Gastrocnemius medialis (tissue), 4 donors: ENCODE measurements at regions not wholly inside any gene's neighbourhood (a gene's known extent, or its start where the extent isn't known, plus 50 kb on each side); places are given as distances from the start of the nearest gene placed in this dataset.

Source experiments
- ATAC-seq, 2 donors: fragments of 150-250 bp; one replicate each; pipeline ENCODE4 v1.9.1; 2016
- DNase-seq, 2 donors: peaks; one replicate each; pipeline ENCODE4 v3.0.0-alpha.2; 2019
- H3K27ac ChIP-seq, 4 donors: fragments of 200-600 bp; sonication (generic); 1 replicate in 1 of 4; 2 replicates in 3 of 4; pipeline ENCODE4 v1.5.1; 2016 to 2018; ENCODE audit warnings: mild to moderate bottlenecking in 2 of 4, moderate library complexity in 1 of 4
- H3K27me3 ChIP-seq, 3 donors: fragments of 200-600 bp; sonication (generic) in 2 of 3; 1 replicate in 1 of 3; 2 replicates in 2 of 3; pipeline versions ENCODE4 v1.5.1 to v1.6.0; 2016 to 2019; ENCODE audit warnings: mild to moderate bottlenecking in 1 of 3, moderate library complexity in 1 of 3
- H3K36me3 ChIP-seq, 2 donors: fragments of 200-600 bp; sonication (generic) in 1 of 2; one replicate each; pipeline ENCODE4 v1.5.1; 2017 to 2018
- H3K4me1 ChIP-seq, 2 donors: fragments of 200-600 bp; sonication (generic) in 1 of 2; one replicate each; pipeline ENCODE4 v1.5.1; 2016 to 2017; ENCODE audit warnings: mild to moderate bottlenecking in 2 of 2
- H3K4me3 ChIP-seq, 4 donors: fragments of 200-600 bp; sonication (generic) in 3 of 4; 1 replicate in 1 of 4; 2 replicates in 3 of 4; pipeline ENCODE4 v1.5.1; 2016 to 2019; ENCODE audit warnings: mild to moderate bottlenecking in 2 of 4
- H3K9me3 ChIP-seq, 3 donors: fragments of 200-600 bp; sonication (generic) in 2 of 3; 1 replicate in 1 of 3; 2 replicates in 2 of 3; pipeline ENCODE4 v1.5.1; 2016 to 2019
- POLR2A ChIP-seq, 2 donors: fragments of 450-650 bp; IDR thresholded peaks; one replicate each; pipeline ENCODE4 v1.6.1; 2017; ENCODE audit warnings: antibody characterized with exemption in 2 of 2, mild to moderate bottlenecking in 2 of 2, moderate library complexity in 2 of 2
- in situ Hi-C, 4 donors: fragments of 200-750 bp; cut with MboI; loops; one replicate each; pipeline versions ENCODE4 v1.15.0 to v1.8.0; 2017; ENCODE audit warnings: low sequenced_read_pairs in 4 of 4
- intact Hi-C: fragments of 100-400 bp; cut with DNase I; formaldehyde crosslinking; loops from one replicate; pipeline ENCODE4 v1.15.1; 2023; ENCODE audit warnings: low total_unique reads
- TF ChIP-seq, protein P1 (sequence below), 5 experiments: fragments of 450-650 bp in 3 of 5; fragments of 200-600 bp in 2 of 5; sonication (generic) in 2 of 5; IDR thresholded peaks in 4 of 5; conservative IDR thresholded peaks in 1 of 5; 1 replicate in 4 of 5; 2 replicates in 1 of 5; pipeline ENCODE4 v1.5.1; 2016 to 2019; ENCODE audit warnings: antibody characterized with exemption in 5 of 5, mild to moderate bottlenecking in 3 of 5, moderate library complexity in 3 of 5

DNA sequence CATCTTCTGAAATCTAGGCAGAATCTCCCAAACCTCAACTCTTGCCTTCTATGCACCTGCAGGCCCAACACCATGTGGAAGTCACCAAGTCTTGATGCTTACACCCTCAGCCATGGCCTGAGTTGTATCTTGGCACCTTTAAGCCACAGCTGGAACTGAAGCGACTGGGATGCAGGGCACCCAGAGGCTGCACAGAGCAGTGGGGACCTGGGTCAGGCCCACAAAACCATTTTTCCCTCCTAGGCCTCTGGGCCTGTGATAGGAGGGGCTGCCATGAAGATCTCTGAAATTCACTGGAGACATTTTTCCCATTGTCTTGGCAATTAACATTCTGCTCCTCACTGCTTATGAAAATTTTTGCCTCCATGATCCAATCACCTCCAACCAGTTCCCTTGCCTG, 1388.5 kb downstream of the ADGRL3 start:
- H3K36me3 ChIP-seq: no peaks in the 10 kb centered on the region
- no peak overlapping the region for H3K27ac ChIP-seq
- no peaks in the 10 kb centered on the region for H3K27me3 ChIP-seq
- in situ Hi-C loops: no loop called here
- no peaks in the 10 kb centered on the region for H3K4me1 ChIP-seq
- DNase-seq (no peak), ATAC-seq (no peak)
- H3K4me3 ChIP-seq: no peak overlapping the region
- no peak for TF ChIP-seq POLR2A (IDR thresholded peaks at IDR 0.05)
- TF ChIP-seq, protein P1, sequence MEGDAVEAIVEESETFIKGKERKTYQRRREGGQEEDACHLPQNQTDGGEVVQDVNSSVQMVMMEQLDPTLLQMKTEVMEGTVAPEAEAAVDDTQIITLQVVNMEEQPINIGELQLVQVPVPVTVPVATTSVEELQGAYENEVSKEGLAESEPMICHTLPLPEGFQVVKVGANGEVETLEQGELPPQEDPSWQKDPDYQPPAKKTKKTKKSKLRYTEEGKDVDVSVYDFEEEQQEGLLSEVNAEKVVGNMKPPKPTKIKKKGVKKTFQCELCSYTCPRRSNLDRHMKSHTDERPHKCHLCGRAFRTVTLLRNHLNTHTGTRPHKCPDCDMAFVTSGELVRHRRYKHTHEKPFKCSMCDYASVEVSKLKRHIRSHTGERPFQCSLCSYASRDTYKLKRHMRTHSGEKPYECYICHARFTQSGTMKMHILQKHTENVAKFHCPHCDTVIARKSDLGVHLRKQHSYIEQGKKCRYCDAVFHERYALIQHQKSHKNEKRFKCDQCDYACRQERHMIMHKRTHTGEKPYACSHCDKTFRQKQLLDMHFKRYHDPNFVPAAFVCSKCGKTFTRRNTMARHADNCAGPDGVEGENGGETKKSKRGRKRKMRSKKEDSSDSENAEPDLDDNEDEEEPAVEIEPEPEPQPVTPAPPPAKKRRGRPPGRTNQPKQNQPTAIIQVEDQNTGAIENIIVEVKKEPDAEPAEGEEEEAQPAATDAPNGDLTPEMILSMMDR (IDR thresholded peaks at IDR 0.05 in 4 of 5, conservative IDR thresholded peaks at IDR 0.05 in 1 of 5): no peak
- intact Hi-C loops: no loop called here
- H3K9me3 ChIP-seq: no peaks in the 10 kb centered on the region

DNA sequence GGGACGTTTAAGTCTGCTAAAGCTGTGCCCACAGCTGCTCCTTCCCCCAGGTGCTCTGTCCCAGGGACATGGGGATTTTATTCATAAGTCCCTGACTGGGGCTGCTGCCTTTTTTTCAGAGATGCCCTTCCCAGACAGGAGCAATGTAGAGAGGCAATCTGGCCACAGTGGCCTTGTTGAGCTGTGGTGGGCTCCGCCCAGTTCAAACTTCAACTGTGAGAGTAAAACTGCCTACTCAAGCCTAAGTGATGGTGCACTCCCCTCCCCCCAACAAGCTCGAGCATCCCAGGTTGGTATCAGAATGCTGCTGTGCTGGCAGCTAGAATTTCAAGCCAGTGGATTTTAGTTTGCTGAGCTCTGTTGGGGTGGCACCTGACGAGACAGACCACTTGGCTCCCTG, 1371.4 kb downstream of the ADGRL3 start:
- ATAC-seq: no peak
- Histone ChIP-seq H3K36me3 (no peaks in the 10 kb centered on the region), H3K4me3 (no peak overlapping the region), H3K9me3 (no peaks in the 10 kb centered on the region), H3K4me1 (no peaks in the 10 kb centered on the region), H3K27ac (no peak overlapping the region), H3K27me3 (no peaks in the 10 kb centered on the region)
- in situ Hi-C loops: no loop called here
- intact Hi-C loops: no loop called here
- TF ChIP-seq, protein P1 (IDR thresholded peaks at IDR 0.05 in 4 of 5, conservative IDR thresholded peaks at IDR 0.05 in 1 of 5): no peak
- TF ChIP-seq POLR2A (IDR thresholded peaks at IDR 0.05): no peak
- DNase-seq: no peak

DNA sequence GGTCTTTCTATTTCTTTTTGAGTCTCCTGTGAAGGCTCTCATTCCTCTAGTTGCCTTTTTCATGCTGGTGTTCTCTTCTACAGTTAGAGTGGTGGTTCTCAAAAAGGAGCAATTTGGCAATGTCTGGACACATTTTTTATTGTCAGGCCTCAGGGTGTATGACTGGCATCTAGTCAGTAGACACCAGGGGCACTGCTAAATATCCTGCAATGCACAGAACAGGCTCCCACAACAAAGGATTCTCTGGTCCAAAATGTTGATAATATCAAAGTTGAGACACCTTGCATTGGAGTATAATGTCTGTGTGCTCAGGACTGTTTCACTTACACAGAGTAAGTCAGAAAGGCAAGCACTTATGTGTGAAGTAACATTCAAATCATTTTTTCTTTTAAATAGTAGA, 1360.7 kb downstream of the ADGRL3 start:
- in situ Hi-C loops: no loop called here
- DNase-seq (no peak), ATAC-seq (no peak)
- Histone ChIP-seq H3K27ac (no peak overlapping the region), H3K9me3 (no peaks in the 10 kb centered on the region), H3K27me3 (no peaks in the 10 kb centered on the region), H3K4me3 (no peak overlapping the region), H3K36me3 (no peaks in the 10 kb centered on the region), H3K4me1 (no peaks in the 10 kb centered on the region)
- intact Hi-C loops: no loop called here
- TF ChIP-seq POLR2A (IDR thresholded peaks at IDR 0.05): no peak
- TF ChIP-seq, protein P1 (IDR thresholded peaks at IDR 0.05 in 4 of 5, conservative IDR thresholded peaks at IDR 0.05 in 1 of 5): no peak

DNA sequence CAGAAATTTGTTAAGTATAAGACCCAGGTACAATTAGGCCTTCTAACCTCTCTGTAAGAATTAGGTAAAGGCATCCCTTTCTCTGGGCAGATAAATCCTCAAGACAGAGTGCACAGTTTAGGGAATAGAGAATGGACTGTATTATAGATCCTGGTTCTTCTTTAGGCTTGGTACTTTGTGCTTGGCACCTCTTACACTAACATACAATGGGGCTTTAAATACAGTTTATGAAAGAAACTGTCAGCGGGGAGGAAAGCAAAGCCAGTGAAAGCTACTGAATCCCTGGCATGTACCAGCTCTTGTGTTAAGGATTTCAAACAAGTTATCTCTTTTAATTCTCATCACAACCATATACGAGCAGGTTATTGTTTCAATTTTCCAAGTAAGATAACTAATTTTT, 1350.0 kb downstream of the ADGRL3 start:
- Histone ChIP-seq H3K36me3 (no peaks in the 10 kb centered on the region), H3K9me3 (no peaks in the 10 kb centered on the region), H3K4me1 (no peaks in the 10 kb centered on the region), H3K4me3 (no peak overlapping the region), H3K27me3 (no peaks in the 10 kb centered on the region), H3K27ac (no peak overlapping the region)
- in situ Hi-C loops: no loop called here
- no peak for TF ChIP-seq POLR2A (IDR thresholded peaks at IDR 0.05)
- TF ChIP-seq, protein P1 (IDR thresholded peaks at IDR 0.05 in 4 of 5, conservative IDR thresholded peaks at IDR 0.05 in 1 of 5): no peak
- intact Hi-C loops: no loop called here
- DNase-seq: no peak
- ATAC-seq: no peak

DNA sequence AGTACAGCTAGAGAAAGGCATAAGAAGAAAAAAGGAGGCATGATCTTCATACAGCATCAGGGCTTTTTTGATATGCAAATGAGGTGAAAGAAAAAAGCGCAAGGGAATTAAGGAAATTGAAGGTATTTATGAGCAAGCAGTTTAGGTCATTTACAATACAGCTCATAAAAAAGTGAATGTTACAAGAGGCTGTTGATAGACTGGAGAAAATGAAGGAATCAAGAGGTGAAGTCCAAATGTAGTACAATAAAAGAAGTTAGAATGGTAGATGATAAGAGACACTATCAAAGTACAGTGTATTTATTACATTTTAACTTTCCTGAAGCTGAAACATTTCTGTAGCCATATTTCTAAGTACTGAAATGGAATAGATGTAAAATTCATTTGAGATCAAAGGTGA, 1349.5 kb downstream of the ADGRL3 start:
- Histone ChIP-seq H3K9me3 (no peaks in the 10 kb centered on the region), H3K27me3 (no peaks in the 10 kb centered on the region), H3K27ac (no peak overlapping the region), H3K36me3 (no peaks in the 10 kb centered on the region), H3K4me1 (no peaks in the 10 kb centered on the region), H3K4me3 (no peak overlapping the region)
- DNase-seq: no peak
- in situ Hi-C loops (no loop called here), intact Hi-C loops (no loop called here)
- TF ChIP-seq, protein P1 (IDR thresholded peaks at IDR 0.05 in 4 of 5, conservative IDR thresholded peaks at IDR 0.05 in 1 of 5): no peak
- no peak for TF ChIP-seq POLR2A (IDR thresholded peaks at IDR 0.05)
- no peak for ATAC-seq
